CD4-positive, alpha-beta T cell treated with Interleukin-6 at 100 ng/mL for 8 hours (primary cell): ENCODE measurements at regions not wholly inside any gene's neighbourhood (a gene's known extent, or its start where the extent isn't known, plus 50 kb on each side); places are given as distances from the start of the nearest gene placed in this dataset.

Source experiments
- DNase-seq: peaks from one replicate; pipeline ENCODE4 v3.0.0-alpha.2; 2020; ENCODE audit warnings: mixed read lengths, low spot score

- DNase-seq = no peak
Observed at GRCh38 chr10:24119896-24120295, 89.0 kb upstream of the KIAA1217 start.

- no peak for DNase-seq
Observed at GRCh38 chr10:24120646-24121045, 88.3 kb upstream of the KIAA1217 start.

- DNase-seq = no peak
Observed at GRCh38 chr10:24127516-24127915, 81.4 kb upstream of the KIAA1217 start.

- no peak for DNase-seq
Observed at GRCh38 chr10:24128066-24128730, 80.7 kb upstream of the KIAA1217 start.

GRCh38 chr10:24132741-24133140 is 76.2 kb upstream of the KIAA1217 start:
- no peak for DNase-seq

- no peak for DNase-seq
Observed at GRCh38 chr10:24133835-24134234, 75.1 kb upstream of the KIAA1217 start.

GRCh38 chr10:24136070-24136469 is 72.9 kb upstream of the KIAA1217 start:
- no peak for DNase-seq

GRCh38 chr10:24147321-24147720 is 61.6 kb upstream of the KIAA1217 start:
- DNase-seq = no peak

GRCh38 chr10:24149640-24150039 is 59.3 kb upstream of the KIAA1217 start:
- no peak for DNase-seq

- DNase-seq = no peak
Observed at GRCh38 chr10:24150853-24151252, 58.1 kb upstream of the KIAA1217 start.

- no peak for DNase-seq
Observed at GRCh38 chr10:24152270-24152669, 56.7 kb upstream of the KIAA1217 start.

GRCh38 chr10:24153031-24153430 is 55.9 kb upstream of the KIAA1217 start:
- DNase-seq = no peak

GRCh38 chr10:24153537-24153936 is 55.4 kb upstream of the KIAA1217 start:
- DNase-seq = no peak

- no peak for DNase-seq
Observed at GRCh38 chr10:24156686-24157085, 52.3 kb upstream of the KIAA1217 start.

GRCh38 chr10:24157567-24157966 is 51.4 kb upstream of the KIAA1217 start:
- no peak for DNase-seq
